A172 (cell line): ENCODE measurements at regions not wholly inside any gene's neighbourhood (a gene's known extent, or its start where the extent isn't known, plus 50 kb on each side); places are given as distances from the start of the nearest gene placed in this dataset.

Source experiments
- DNase-seq: peaks from one replicate; pipeline ENCODE4 v3.0.0-alpha.2; 2015; ENCODE audit warnings: low spot score

- peak; percentile 98 for DNase-seq
Measured at GRCh38 chr2:67871686-67872412, 191.0 kb downstream of the C1D start.

- no peak for DNase-seq
Measured at GRCh38 chr2:67872481-67872880, 190.3 kb downstream of the C1D start.

- no peak for DNase-seq
Measured at GRCh38 chr2:67873916-67874315, 188.9 kb downstream of the C1D start.

GRCh38 chr2:67876176-67876575 is 186.6 kb downstream of the C1D start:
- DNase-seq, result peak; percentile 66

GRCh38 chr2:67877301-67877700 is 185.5 kb downstream of the C1D start:
- DNase-seq, result no peak

GRCh38 chr2:67878743-67879142 is 184.1 kb downstream of the C1D start:
- no peak for DNase-seq

- DNase-seq, result peak; percentile 83
Measured at GRCh38 chr2:67879586-67880290, 183.1 kb downstream of the C1D start.

- DNase-seq, result peak; percentile 91
Measured at GRCh38 chr2:67880291-67880761, 182.5 kb downstream of the C1D start.

- DNase-seq, result no peak
Measured at GRCh38 chr2:67881816-67882215, 181.0 kb downstream of the C1D start.

GRCh38 chr2:67883316-67884087 is 179.3 kb downstream of the C1D start:
- DNase-seq, result no peak

- no peak for DNase-seq
Measured at GRCh38 chr2:67888351-67889005, 174.3 kb downstream of the C1D start.

GRCh38 chr2:67889056-67889455 is 173.7 kb downstream of the C1D start:
- DNase-seq, result no peak

- no peak for DNase-seq
Measured at GRCh38 chr2:67891642-67892041, 171.2 kb downstream of the C1D start.

GRCh38 chr2:67892339-67892846 is 170.4 kb downstream of the C1D start:
- DNase-seq, result no peak

- DNase-seq, result peak; percentile 59
Measured at GRCh38 chr2:67895227-67895941, 167.4 kb downstream of the C1D start.

- no peak for DNase-seq
Measured at GRCh38 chr2:67896076-67896475, 166.7 kb downstream of the C1D start.

GRCh38 chr2:67896476-67896875 is 166.3 kb downstream of the C1D start:
- no peak for DNase-seq

- DNase-seq, result no peak
Measured at GRCh38 chr2:67898595-67898994, 164.2 kb downstream of the C1D start.

GRCh38 chr2:67899187-67899586 is 163.6 kb downstream of the C1D start:
- no peak for DNase-seq

- no peak for DNase-seq
Measured at GRCh38 chr2:67900826-67901225, 162.0 kb downstream of the C1D start.

GRCh38 chr2:67904566-67904965 is 158.2 kb downstream of the C1D start:
- DNase-seq, result no peak
